NCI-H2196 (cell line): ENCODE measurements at regions not wholly inside any gene's neighbourhood (a gene's known extent, or its start where the extent isn't known, plus 50 kb on each side); places are given as distances from the start of the nearest gene placed in this dataset.

Experiments
- DNase-seq: peaks from one replicate; lab custom pipeline; 2025; ENCODE audit not compliant: unreplicated experiment; lab: John Stamatoyannopoulos, UW

GRCh38 chr2:67651565-67651964, 254.4 kb downstream of the ETAA1 start:
- no peak for DNase-seq

- no peak for DNase-seq
Measured at GRCh38 chr2:67652679-67653078, 255.5 kb downstream of the ETAA1 start.

- DNase-seq, result no peak
Measured at GRCh38 chr2:67656875-67657274, 259.7 kb downstream of the ETAA1 start.

GRCh38 chr2:67658820-67659219, 261.7 kb downstream of the ETAA1 start:
- DNase-seq, result no peak

GRCh38 chr2:67660015-67660602, 263.0 kb downstream of the ETAA1 start:
- no peak for DNase-seq

- DNase-seq, result no peak
Measured at GRCh38 chr2:67660871-67661270, 263.7 kb downstream of the ETAA1 start.

GRCh38 chr2:67662222-67662621, 265.1 kb downstream of the ETAA1 start:
- DNase-seq, result no peak

GRCh38 chr2:67663776-67664175, 266.6 kb downstream of the ETAA1 start:
- DNase-seq, result no peak

- DNase-seq, result no peak
Measured at GRCh38 chr2:67666386-67667053, 269.4 kb downstream of the ETAA1 start.

- DNase-seq, result no peak
Measured at GRCh38 chr2:67667054-67667908, 270.1 kb downstream of the ETAA1 start.

- DNase-seq, result no peak
Measured at GRCh38 chr2:67668538-67668937, 271.4 kb downstream of the ETAA1 start.

- DNase-seq, result no peak
Measured at GRCh38 chr2:67669168-67669567, 272.0 kb downstream of the ETAA1 start.

GRCh38 chr2:67669766-67670165, 272.6 kb downstream of the ETAA1 start:
- DNase-seq, result no peak

- no peak for DNase-seq
Measured at GRCh38 chr2:67670747-67671183, 273.6 kb downstream of the ETAA1 start.

- no peak for DNase-seq
Measured at GRCh38 chr2:67671464-67672450, 274.6 kb downstream of the ETAA1 start.

GRCh38 chr2:67674668-67675067, 277.5 kb downstream of the ETAA1 start:
- DNase-seq, result no peak

- DNase-seq, result no peak
Measured at GRCh38 chr2:67684991-67685390, 287.9 kb downstream of the ETAA1 start.

GRCh38 chr2:67686254-67686653, 289.1 kb downstream of the ETAA1 start:
- no peak for DNase-seq

GRCh38 chr2:67689186-67689585, 292.1 kb downstream of the ETAA1 start:
- DNase-seq, result no peak

- DNase-seq, result no peak
Measured at GRCh38 chr2:67689651-67690050, 292.5 kb downstream of the ETAA1 start.

- DNase-seq, result no peak
Measured at GRCh38 chr2:67694445-67694844, 297.3 kb downstream of the ETAA1 start.
